ENCODE measurements at regions not wholly inside any gene's neighbourhood (a gene's known extent, or its start where the extent isn't known, plus 50 kb on each side); places are given as distances from the start of the nearest gene placed in this dataset.

DNA sequence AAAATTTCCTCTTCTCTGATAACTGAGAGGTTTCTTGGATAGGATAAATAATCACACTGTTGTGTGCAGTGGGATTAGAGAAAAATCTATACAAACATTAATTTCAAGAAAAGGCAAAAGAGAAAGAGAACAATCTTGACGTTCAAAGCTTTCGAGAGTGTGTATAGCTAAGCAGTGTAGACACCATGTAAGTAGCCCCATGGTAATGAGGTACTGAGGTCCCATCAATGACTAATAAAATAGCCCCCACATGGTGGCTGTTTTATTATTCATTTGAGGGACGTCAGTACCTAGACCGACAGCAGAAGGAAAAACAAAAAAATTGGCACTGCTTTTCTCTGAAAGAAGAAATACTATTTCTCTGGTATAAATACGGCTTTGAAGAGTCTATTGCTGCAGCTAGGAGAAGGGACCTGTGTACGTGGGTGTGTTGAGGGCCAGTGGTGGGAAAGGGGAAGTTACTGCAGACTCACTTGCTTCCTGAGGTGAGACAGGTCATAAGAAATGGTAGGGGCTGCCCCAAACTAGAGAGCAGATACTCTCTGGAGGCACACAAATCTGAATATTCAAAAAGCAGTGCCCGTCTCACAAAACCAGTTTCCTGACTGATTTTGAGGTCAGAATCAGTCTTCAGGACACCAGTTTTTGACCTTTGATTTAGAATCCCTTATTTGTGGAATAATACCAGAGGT lies 339.8 kb downstream of the EMP1 start (continued):
- no peak for TF ChIP-seq HNF4A (CRISPR knock-in tag; IDR thresholded peaks at IDR 0.05)
- TF ChIP-seq, protein P1, sequence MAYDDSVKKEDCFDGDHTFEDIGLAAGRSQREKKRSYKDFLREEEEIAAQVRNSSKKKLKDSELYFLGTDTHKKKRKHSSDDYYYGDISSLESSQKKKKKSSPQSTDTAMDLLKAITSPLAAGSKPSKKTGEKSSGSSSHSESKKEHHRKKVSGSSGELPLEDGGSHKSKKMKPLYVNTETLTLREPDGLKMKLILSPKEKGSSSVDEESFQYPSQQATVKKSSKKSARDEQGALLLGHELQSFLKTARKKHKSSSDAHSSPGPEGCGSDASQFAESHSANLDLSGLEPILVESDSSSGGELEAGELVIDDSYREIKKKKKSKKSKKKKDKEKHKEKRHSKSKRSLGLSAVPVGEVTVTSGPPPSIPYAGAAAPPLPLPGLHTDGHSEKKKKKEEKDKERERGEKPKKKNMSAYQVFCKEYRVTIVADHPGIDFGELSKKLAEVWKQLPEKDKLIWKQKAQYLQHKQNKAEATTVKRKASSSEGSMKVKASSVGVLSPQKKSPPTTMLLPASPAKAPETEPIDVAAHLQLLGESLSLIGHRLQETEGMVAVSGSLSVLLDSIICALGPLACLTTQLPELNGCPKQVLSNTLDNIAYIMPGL (CRISPR knock-in tag; IDR thresholded peaks at IDR 0.05; ENCODE audit: borderline replicate concordance in 1 of 2, low read depth in 1 of 2), result no peak
- no peak for TF ChIP-seq RAD51 (IDR thresholded peaks at IDR 0.05; ENCODE audit: borderline replicate concordance)
- TF ChIP-seq, protein P2, sequence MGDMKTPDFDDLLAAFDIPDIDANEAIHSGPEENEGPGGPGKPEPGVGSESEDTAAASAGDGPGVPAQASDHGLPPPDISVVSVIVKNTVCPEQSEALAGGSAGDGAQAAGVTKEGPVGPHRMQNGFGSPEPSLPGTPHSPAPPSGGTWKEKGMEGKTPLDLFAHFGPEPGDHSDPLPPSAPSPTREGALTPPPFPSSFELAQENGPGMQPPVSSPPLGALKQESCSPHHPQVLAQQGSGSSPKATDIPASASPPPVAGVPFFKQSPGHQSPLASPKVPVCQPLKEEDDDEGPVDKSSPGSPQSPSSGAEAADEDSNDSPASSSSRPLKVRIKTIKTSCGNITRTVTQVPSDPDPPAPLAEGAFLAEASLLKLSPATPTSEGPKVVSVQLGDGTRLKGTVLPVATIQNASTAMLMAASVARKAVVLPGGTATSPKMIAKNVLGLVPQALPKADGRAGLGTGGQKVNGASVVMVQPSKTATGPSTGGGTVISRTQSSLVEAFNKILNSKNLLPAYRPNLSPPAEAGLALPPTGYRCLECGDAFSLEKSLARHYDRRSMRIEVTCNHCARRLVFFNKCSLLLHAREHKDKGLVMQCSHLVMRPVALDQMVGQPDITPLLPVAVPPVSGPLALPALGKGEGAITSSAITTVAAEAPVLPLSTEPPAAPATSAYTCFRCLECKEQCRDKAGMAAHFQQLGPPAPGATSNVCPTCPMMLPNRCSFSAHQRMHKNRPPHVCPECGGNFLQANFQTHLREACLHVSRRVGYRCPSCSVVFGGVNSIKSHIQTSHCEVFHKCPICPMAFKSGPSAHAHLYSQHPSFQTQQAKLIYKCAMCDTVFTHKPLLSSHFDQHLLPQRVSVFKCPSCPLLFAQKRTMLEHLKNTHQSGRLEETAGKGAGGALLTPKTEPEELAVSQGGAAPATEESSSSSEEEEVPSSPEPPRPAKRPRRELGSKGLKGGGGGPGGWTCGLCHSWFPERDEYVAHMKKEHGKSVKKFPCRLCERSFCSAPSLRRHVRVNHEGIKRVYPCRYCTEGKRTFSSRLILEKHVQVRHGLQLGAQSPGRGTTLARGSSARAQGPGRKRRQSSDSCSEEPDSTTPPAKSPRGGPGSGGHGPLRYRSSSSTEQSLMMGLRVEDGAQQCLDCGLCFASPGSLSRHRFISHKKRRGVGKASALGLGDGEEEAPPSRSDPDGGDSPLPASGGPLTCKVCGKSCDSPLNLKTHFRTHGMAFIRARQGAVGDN (CRISPR knock-in tag; IDR thresholded peaks at IDR 0.05), result no peak
- TF ChIP-seq HNF4G (IDR thresholded peaks at IDR 0.05; ENCODE audit: borderline replicate concordance, low read depth, low read length), result no peak
- TF ChIP-seq HNF4G (CRISPR knock-in tag; IDR thresholded peaks at IDR 0.05; ENCODE audit: borderline replicate concordance, low read depth), result no peak

Data from HepG2 (cell line).